ENCODE measurements at regions not wholly inside any gene's neighbourhood (a gene's known extent, or its start where the extent isn't known, plus 50 kb on each side); places are given as distances from the start of the nearest gene placed in this dataset.

DNA sequence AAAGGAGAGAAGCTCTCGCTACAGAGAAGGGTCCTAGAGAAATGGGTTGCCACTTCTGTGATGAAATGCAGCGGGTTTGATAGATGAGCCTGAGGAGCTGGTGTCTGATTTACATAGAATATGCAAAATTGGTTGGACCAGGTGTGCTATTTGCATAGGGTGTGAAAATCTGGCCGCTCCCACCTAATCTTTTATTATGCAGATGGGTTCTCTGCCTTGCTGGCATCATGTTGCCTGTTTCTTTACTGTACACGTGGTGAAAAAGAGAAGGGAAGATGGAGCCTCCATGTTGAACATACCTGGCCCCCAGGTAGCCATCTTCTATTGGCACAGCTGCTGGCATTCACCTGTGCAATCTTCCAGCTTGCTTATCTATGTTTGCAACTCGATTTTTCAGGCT is 212.2 kb downstream of the ANKRD7 start:
- no peaks in the 10 kb centered on the region for H3K4me1 ChIP-seq (ENCODE audit: control insufficient read depth, insufficient read depth, low read length)
- no peak overlapping the region for H2AFZ ChIP-seq (replicated peaks; ENCODE audit: low read length, poor library complexity)
- H3K9ac ChIP-seq (ENCODE audit: low read depth, low read length): no peak overlapping the region
- no peak overlapping the region for H2BK20ac ChIP-seq (ENCODE audit: low read depth, low read length)
- no peak overlapping the region for H3K27ac ChIP-seq (ENCODE audit: insufficient read depth, low read length)
- no peak for ATAC-seq (ENCODE audit: low read depth)
- H3K9me3 ChIP-seq (ENCODE audit: control insufficient read depth, insufficient read depth, low read length): peaks cover 13% of the 10 kb centered on the region
- no peaks in the 10 kb centered on the region for H3K36me3 ChIP-seq (ENCODE audit: control insufficient read depth, insufficient read depth, low read length)
- no peak overlapping the region for H3K14ac ChIP-seq (replicated peaks; ENCODE audit: low read depth, low read length)
- no peak overlapping the region for H3K4ac ChIP-seq (ENCODE audit: low read depth, low read length)
- no peak overlapping the region for H4K91ac ChIP-seq (ENCODE audit: insufficient read depth, low read depth, low read length)
- in situ Hi-C loops (cut with MboI; ENCODE audit: low sequenced_read_pairs): no loop called here
- no peak overlapping the region for H2BK120ac ChIP-seq (ENCODE audit: low read depth, low read length)
- H3K23ac ChIP-seq (ENCODE audit: low read depth, low read length): no peak overlapping the region
- intact Hi-C loops (cut with micrococcal nuclease): no loop called here
- no peak overlapping the region for H2BK5ac ChIP-seq (ENCODE audit: low read depth, low read length, poor library complexity, severe bottlenecking)
- H3K18ac ChIP-seq (ENCODE audit: low read depth, low read length): no peak overlapping the region
- H3K79me1 ChIP-seq (ENCODE audit: low read depth in 1 of 2, low read length in 2 of 2): no peaks in the 10 kb centered on the region
- no peak overlapping the region for H3K56ac ChIP-seq (ENCODE audit: extremely low read depth, insufficient read depth, low read length)
- H4K8ac ChIP-seq (ENCODE audit: low read depth in 2 of 2, low read length in 2 of 2): no peak overlapping the region
- H3K9me1 ChIP-seq (ENCODE audit: insufficient read depth, low read length): no peaks in the 10 kb centered on the region
- H2AK5ac ChIP-seq (ENCODE audit: low read depth, low read length): no peak overlapping the region
- no peak overlapping the region for H3K4me2 ChIP-seq (ENCODE audit: low read depth, low read length)
- H3K27me3 ChIP-seq (ENCODE audit: control insufficient read depth, insufficient read depth, low read length): no peaks in the 10 kb centered on the region
- H4K20me1 ChIP-seq (ENCODE audit: insufficient read depth, low read length): no peaks in the 10 kb centered on the region
- no peak for DNase-seq
- no TSS peak for BruUV-seq (replicated peaks)
- no CpG with 5 or more reads among the region's 5 CpGs for WGBS, 2 experiments (ENCODE audit: extremely low coverage in 2 of 2, insufficient read length in 1 of 2)
- ChIA-PET CTCF (no interaction called here), POLR2A (ENCODE audit: unreplicated experiment) (no interaction called here)
- H4K5ac ChIP-seq (ENCODE audit: low read depth, low read length): no peak overlapping the region
- H3K4me3 ChIP-seq (ENCODE audit: insufficient read depth, low read depth, low read length): no peak overlapping the region
- TF ChIP-seq RFX5 (IDR thresholded peaks at IDR 0.05; ENCODE audit: low read depth, low read length) (no peak), SMC3 (IDR thresholded peaks at IDR 0.05; ENCODE audit: low read depth, low read length) (no peak), FOS (IDR thresholded peaks at IDR 0.05; ENCODE audit: low read depth, low read length) (no peak), POLR2A (IDR thresholded peaks at IDR 0.05; ENCODE audit: low read depth, low read length) (no peak), NFE2L2 (IDR thresholded peaks at IDR 0.05; ENCODE audit: low read depth, low read length) (no peak), CHD1 (IDR thresholded peaks at IDR 0.05; ENCODE audit: low read depth, low read length) (no peak), MAZ (IDR thresholded peaks at IDR 0.05; ENCODE audit: borderline replicate concordance, low read depth, low read length) (no peak), RCOR1 (IDR thresholded peaks at IDR 0.05; ENCODE audit: insufficient replicate concordance, low read length) (no peak), MAFK (IDR thresholded peaks at IDR 0.05; ENCODE audit: low read depth, low read length) (no peak), MXI1 (IDR thresholded peaks at IDR 0.05; ENCODE audit: borderline replicate concordance, low read depth, low read length) (no peak), RAD21 (IDR thresholded peaks at IDR 0.05; ENCODE audit: low read length) (no peak), CEBPB (IDR thresholded peaks at IDR 0.05; ENCODE audit: low read depth, low read length) (no peak), BHLHE40 (IDR thresholded peaks at IDR 0.05; ENCODE audit: low read depth, low read length) (no peak)
- TF ChIP-seq, protein P1, sequence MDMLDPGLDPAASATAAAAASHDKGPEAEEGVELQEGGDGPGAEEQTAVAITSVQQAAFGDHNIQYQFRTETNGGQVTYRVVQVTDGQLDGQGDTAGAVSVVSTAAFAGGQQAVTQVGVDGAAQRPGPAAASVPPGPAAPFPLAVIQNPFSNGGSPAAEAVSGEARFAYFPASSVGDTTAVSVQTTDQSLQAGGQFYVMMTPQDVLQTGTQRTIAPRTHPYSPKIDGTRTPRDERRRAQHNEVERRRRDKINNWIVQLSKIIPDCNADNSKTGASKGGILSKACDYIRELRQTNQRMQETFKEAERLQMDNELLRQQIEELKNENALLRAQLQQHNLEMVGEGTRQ (IDR thresholded peaks at IDR 0.05; ENCODE audit: low read depth, low read length): no peak
- TF ChIP-seq, protein P2, sequence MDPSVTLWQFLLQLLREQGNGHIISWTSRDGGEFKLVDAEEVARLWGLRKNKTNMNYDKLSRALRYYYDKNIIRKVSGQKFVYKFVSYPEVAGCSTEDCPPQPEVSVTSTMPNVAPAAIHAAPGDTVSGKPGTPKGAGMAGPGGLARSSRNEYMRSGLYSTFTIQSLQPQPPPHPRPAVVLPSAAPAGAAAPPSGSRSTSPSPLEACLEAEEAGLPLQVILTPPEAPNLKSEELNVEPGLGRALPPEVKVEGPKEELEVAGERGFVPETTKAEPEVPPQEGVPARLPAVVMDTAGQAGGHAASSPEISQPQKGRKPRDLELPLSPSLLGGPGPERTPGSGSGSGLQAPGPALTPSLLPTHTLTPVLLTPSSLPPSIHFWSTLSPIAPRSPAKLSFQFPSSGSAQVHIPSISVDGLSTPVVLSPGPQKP (IDR thresholded peaks at IDR 0.05; ENCODE audit: borderline replicate concordance, low read depth, low read length): no peak
- TF ChIP-seq, protein P3, sequence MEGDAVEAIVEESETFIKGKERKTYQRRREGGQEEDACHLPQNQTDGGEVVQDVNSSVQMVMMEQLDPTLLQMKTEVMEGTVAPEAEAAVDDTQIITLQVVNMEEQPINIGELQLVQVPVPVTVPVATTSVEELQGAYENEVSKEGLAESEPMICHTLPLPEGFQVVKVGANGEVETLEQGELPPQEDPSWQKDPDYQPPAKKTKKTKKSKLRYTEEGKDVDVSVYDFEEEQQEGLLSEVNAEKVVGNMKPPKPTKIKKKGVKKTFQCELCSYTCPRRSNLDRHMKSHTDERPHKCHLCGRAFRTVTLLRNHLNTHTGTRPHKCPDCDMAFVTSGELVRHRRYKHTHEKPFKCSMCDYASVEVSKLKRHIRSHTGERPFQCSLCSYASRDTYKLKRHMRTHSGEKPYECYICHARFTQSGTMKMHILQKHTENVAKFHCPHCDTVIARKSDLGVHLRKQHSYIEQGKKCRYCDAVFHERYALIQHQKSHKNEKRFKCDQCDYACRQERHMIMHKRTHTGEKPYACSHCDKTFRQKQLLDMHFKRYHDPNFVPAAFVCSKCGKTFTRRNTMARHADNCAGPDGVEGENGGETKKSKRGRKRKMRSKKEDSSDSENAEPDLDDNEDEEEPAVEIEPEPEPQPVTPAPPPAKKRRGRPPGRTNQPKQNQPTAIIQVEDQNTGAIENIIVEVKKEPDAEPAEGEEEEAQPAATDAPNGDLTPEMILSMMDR (conservative IDR thresholded peaks at IDR 0.05; ENCODE audit: low read depth, low read length): no peak
- H2AK9ac ChIP-seq (replicated peaks; ENCODE audit: low read depth, low read length, poor library complexity): no peak overlapping the region
- dilution Hi-C loops (cut with HindIII; ENCODE audit: low sequenced_read_pairs, unreplicated experiment): no loop called here
- H2BK15ac ChIP-seq (ENCODE audit: low read depth, low read length): no peak overlapping the region

Data from IMR-90 (cell line).